ENCODE measurements at regions not wholly inside any gene's neighbourhood (a gene's known extent, or its start where the extent isn't known, plus 50 kb on each side); places are given as distances from the start of the nearest gene placed in this dataset.
"Not testable (repeated sequence)": the region's sequence is repeated elsewhere in the genome, so short reads cannot be mapped to it uniquely, and the experiment has no call there.

DNA sequence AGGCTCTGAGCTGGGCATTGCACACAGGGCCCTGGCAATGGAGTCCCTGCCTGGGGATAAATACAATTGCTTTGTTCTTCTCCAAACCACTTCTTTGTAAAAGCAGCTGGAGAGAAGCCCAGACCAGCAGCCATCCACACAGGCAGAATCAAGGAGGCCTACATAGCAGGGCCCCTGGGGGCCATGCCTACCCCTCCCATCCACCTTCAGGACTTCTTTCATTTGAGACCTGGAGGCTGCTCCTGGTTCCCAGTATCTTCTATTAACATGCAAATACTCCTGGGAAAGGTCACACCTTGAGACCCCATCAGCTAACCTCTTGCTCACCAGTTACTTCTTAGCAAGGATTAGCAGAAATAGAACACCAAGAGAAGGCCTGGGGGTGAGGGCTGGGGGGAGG lies 511.1 kb downstream of the SOX6 start:
- no peak for DNase-seq (ENCODE audit: low read depth)

DNA sequence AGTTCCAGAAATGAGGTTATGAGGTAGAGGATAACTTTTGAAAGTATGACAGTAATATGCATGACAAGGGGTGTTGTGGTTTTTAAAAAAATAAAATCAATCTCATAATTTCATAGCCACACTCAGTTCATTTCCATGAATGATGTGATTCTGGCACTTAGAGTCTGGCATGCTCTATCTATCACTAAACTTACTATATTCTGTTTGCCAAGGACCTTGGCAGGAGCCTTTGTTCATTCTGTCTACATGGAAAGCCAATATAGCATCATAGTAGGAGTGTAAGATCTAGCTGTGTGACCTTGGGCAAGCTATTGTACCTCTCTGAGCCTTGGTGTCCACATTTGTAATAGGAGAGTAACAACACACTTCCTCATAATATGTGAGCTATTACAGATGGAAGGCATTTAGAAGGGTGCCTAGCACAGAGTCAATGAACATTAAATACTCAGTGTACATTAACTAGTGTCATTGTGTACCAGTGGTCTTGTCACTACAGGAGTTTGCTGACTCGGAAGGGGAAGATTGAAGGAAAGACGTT lies 507.6 kb downstream of the SOX6 start:
- DNase-seq (ENCODE audit: low read depth) = no peak

DNA sequence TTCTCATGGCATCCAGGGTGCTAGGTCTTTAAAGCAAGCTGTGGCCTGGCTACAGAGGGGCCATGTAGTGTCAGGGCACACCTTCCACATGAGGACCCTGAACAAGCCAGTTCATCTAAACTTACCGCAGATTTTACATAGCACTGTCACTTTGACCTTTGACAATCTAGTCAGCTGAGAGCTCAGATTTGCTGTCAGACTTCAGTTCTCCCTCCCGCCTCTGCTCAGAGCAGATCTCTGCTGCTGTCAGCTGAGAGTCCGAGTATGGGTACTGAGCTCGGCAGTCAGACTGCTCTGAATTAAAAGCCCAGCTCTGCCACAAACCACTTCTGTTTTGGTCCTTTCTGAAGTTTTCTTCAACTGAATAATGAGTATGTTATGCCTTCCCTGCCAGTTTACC lies 507.1 kb downstream of the SOX6 start:
- no peak for DNase-seq (ENCODE audit: low read depth)

DNA sequence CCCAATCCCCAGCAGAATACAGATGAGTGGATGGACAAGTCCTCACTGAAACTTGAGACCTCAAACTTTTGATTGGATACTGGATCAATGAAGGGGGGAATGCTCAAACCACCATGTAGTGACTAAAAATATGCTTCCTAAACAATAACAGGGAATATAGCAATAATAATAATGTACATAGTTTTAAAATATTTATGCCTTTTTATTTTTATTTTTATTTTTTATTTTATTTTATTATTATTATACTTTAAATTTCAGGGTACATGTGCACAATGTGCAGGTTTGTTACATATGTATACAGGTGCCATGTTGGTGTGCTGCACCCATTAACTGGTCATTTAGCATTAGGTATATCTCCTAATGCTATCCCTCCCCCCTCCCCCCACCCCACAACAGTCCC lies 506.0 kb downstream of the SOX6 start:
- DNase-seq (ENCODE audit: low read depth) = not testable (repeated sequence)

DNA sequence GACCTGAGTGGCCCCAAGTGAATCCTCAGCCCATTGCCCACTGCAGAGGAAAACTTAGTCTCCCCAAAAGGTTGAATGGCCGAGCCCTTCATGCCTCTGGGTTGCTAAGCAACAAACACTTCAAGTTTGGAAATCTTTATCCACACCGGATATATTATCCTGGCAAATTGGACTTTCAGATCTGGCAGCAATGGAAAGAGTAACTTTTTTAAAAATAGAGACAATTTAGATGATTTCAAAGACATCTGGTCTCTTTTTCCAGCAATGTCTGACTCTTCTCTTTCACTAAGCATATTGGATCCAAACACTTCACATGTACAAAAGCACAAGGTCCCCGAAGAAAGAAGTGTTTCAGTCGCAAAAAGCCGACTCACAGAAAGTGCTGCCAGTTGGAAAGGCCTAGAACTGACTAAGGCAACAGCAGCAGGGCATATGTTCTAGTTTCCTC lies 505.3 kb downstream of the SOX6 start:
- DNase-seq (ENCODE audit: low read depth) = no peak

DNA sequence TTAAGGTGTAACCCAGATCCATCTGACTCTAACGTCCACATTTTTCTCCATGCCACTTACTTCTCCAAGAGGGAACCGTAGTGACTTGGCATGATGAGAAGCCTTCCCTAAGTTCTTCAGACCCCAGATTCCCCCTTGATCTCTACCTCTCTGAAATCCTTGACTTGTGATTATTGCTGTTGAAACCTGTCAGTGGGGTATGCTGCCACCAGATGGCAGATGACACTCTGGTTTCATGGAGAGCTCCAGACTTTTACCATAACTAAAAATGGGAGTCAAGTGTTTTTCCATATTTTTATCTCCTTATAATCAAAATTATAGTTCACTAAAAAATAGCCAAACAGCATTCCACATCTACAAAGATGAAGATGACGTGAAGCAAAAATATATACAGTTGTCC lies 504.2 kb downstream of the SOX6 start:
- no peak for DNase-seq (ENCODE audit: low read depth)

DNA sequence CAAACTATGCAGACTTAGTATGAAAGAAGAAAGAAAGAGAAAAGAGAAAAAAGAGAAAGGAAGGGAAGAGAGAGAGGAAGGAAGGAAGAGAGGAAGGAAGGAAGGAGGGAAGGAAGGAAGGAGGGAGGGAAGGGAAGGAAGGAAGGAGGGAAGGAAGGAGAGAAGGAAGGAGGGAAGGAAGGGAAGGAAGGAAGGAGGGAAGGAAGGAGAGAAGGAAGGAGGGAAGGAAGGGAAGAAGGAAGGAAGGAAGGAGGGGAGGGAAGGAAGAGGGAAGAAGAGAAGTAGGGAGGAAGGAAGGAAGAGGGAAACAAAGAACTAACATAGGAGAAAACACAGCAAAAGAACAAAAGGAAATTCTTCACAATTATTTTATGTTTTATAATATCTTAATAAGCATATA lies 502.1 kb downstream of the SOX6 start:
- DNase-seq (ENCODE audit: low read depth) = no peak

DNA sequence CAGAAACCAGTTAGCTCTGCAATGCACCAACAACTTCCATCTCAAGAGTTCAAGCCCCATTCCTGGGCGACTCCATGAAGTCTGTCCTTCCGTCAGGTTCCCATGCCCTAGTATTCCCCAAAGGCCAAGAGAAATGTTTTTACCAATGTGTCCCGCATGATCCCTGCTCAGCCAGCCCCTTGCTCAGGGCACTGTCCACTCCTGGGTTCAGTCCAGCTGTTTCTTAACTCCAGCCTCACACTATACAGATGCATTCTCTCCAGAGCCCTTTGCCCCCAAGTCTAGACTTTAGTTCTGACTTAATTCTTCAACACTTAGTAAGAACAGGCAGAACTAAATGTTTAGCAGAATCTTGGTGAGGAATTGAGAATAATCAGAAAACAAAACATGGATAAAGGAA lies 497.5 kb downstream of the SOX6 start:
- DNase-seq (ENCODE audit: low read depth) = no peak

DNA sequence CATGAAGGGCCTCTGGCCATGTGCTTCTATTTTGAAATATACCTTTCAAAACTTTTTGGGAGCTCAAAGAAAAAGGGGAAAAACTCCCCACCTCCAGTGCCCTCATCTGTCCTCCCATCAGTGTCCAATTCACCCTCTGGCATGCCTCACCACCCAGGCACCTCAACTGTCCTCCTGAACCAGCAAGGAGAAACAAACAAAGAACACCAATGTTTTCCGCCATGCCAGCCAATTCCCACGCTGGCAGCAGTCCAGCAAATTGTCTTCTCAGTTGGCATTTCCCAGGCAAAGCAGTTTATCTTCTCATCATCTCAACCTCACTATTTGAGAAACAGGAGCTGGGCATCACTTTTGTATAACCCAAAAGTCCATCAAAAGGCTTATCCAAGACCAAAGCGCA lies 496.9 kb downstream of the SOX6 start:
- DNase-seq (ENCODE audit: low read depth) = no peak

DNA sequence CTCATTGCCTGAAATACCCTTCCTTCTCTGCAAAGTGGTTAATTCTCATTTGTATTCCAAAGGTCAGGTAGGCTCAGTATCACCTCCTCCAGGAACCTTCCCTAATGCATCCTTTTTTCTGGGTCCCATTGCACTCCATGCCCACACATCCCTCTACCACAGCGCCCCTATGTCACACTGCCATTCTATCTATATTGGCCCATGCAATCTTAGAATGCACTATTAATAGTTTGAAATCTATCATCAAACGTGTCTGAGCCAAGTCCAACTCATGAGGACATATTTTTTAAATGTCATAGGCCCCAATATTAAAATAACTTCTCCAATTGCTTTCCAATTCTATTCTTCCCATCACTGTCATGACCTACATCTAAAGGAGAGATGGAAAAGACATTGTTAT lies 495.1 kb downstream of the SOX6 start:
- no peak for DNase-seq (ENCODE audit: low read depth)

DNA sequence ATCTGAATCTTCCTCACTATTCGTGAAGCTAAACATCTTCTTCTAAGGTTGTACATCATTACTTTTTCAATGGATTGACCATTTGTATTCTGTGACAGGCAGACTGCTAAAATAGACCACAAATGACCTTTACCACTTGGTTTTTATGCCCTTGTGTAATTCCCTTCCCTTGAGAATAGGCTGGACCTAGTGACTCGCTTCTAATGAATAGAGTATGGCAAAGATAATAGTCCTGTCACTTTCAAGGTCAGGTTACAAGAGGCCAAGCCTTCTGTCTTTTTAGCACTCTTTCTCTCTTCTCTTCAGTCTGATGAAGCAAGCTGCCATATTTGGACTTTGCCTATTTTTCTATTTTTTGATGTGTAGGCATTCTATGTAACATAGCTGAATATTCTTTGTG lies 492.9 kb downstream of the SOX6 start:
- no peak for DNase-seq (ENCODE audit: low read depth)

DNA sequence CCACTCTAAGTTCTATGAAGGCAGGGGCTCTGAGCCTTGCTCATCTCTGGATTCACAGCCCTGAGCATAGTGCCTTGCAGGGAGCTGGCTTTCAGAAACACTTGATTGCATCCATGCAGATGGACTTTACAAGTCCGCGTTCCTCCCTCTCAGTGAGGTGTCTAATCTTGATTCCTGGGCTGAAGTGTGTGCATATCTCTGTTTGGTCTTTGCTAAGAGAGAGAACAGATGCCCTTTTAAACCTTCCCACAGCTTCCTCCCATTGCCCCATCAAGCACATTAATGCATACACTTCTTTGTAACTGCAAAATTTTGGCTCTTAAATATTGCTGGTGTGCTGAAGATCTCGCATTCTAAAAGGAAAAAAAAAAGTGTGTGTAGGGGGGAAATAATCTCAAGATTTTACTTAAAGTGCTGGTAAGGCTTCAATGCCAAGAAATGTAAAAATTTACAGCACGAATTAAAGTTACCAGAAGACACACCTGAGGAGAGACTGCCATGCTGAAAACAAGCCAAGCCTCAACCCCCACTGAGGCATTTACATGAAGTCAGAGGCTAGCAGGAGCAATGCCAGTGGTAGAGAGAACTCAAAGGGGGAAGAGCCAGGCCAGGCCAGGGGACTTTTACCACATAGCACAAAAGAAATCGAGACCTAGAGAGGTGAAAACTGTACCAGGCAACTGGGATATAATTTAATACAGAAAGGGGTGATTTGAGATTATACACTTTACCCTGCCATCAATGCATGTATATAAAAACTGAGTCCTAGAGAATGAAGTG lies 492.1 kb downstream of the SOX6 start:
- no peak for DNase-seq (ENCODE audit: low read depth)

DNA sequence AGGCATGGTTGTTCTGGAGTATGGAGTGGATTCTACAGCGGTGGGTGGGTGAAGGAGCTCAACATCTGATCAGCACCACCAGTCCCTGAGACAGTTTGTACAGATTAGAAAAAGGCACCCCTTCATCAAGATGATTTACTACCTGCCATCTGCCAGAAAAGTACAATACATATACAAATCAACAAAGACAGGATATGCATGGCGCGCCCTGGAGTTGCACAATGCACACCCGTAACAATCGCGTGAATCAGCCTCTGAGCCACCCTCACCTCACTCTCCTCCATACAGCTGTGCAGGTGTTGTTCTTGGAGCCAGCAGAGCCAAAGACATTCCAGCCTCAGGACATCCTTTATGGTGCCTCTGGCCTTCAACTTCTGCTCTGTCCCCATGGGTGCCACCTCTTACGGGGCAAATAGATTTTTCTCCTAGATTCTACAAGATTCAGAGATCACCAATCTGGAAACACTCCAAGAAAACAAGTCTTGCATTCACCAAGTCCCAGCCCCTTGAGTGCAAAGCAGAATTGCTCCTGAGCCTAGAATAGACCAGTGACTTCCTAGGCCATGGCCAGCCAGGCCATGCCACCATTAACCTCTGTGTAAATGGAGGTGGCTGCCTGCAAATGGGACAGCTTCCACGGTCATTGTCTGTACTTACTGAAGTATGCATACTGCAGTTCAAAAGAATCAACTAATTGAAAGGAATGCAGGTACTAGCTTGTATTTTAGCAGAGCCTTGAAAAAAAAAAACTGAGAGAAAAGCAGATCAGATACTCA lies 490.9 kb downstream of the SOX6 start:
- no peak for DNase-seq (ENCODE audit: low read depth)

DNA sequence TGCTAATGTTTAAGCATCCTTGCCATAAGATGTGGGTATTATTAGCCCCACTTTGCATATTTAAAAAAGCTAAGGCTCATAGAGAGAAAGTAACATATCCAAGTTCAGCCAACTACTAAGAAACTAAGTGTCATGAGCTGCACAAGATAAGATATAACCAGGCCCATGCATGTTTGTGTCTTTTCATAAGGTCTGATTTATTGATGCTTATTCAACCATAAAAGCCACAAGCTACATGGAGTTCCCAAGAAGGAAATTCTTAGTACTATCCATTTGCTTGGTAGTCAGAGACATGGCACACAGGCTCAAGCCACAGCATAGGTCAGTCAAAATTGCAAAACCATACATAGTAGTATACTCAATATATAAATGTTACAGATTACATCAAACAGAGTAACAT lies 488.5 kb downstream of the SOX6 start:
- DNase-seq (ENCODE audit: low read depth) = no peak

DNA sequence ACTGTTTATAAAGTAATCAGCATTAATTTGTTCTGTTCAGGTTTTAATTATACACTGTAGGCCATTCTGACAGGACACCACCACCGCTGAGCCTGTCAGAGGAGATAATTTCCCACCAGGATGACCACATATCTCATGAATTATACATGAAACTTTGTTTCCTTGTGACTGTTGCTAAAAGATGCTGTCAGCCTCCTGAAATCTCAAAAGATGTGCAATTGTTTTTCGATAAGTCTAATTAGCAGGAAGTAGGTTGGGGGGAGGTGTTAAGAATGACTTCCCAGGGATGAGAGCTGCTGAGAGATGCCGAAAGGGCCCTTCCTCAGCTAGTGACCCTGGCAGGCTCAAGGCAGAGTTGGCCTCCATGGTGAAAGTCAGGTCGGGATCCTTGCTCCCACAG lies 485.4 kb downstream of the SOX6 start:
- DNase-seq (ENCODE audit: low read depth) = no peak

DNA sequence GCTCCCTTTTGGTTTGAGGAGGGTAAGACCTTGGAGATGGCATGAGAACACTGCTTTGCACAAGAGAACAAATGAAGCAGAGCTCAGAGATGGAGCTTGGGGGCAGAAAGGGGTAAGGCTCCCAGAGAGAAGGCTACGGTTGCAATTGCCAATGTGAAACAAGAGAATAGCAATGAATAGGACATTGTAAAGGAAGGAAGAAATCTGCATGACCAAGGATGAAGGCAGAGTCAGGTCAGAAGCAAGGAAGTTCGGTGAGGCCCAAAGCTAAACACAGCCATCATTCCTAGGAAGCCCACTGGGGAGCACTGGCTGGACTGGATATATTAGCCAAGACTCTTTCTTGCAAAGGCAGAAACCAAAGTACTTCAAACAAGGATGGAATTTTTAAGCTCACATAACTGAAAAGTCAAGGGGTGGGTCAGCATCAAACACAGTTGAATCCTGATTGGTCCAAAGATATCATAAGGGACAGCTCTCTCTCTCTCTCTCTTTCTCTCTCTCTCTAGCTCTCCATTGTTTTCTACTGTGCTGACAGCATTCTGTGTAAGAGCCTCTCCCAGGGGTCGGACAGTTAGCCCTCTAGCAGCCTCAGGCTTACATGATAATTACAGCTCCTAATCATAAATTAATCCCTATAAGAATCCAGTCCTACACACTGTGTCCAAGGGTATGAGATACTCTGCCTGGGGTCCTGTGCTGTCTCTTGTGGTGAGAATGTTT lies 484.3 kb downstream of the SOX6 start:
- no peak for DNase-seq (ENCODE audit: low read depth)

DNA sequence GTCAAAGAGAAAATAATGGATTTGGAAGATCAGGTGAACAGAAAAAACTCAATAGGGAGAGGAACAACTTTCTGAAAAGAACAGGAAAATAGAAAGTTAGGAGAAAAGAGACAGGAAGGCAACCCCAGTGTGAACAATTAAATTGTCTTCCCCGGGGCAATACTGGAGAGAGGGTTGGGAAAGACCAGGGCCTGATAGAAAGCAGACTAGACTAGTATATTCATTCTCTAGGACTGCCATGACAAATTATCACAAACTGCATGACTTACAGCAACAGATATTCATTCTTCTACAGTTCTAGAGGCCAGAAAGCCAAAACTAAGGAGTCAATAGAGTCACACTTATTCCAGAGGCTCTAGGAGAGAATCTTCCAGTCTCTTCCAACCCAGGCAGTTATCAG lies 482.8 kb downstream of the SOX6 start:
- no peak for DNase-seq (ENCODE audit: low read depth)

DNA sequence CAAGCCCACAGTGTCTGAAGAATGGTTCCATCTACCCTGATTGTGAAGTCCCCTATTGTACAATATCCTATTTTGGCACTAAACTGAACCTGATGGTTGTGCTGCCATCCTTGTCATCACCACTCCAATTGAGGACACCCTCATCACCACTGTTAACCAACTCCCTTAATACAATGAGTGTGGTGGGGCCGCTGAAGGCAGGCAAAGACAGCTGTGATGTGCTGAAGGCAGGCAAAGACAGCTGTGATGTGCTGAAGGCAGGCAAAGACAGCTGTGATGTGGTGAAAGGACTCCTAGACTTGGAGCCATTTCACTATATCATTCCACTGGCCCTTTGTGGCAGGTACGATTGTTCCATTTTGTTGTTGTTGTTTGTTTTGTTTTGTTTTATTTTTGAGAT lies 481.6 kb downstream of the SOX6 start:
- DNase-seq (ENCODE audit: low read depth) = no peak

DNA sequence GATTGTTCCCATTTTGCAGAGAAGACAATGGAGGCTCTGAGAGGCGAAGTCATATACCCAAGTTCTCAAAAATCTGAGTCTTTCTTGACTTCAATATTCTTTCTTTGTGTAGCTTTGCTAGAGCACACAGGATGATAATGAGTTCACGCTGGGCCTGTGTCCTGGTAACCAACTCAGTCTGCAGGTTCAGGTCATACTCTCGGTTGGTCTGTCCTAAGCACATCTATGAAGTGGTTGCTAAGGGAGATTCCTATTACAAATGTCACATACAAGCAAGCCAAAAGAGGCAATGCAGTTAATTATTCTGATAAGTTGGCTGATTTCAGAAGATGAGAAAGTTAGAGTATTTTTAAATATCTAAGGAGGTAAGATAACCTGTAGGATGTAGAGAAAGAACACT lies 481.0 kb downstream of the SOX6 start:
- no peak for DNase-seq (ENCODE audit: low read depth)

DNA sequence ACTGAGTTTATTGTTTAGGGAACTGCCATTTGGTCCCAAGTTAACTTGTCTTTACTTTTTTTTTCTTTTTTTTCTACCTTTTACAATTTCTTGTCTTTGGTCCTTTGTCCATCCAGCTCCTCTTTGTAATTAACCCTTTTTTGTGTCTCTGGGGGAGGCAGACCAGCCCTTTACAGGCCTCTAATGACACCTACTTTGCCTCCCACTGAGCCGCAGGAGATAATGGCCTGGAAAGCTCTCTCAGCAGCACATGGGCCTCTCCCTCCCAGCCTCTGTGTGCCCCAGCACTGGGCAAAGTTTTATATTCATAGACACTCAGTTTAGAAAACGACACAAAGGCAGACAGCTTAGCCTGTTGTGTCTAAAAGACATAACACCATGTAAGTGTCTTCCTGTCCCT lies 480.4 kb downstream of the SOX6 start:
- DNase-seq (ENCODE audit: low read depth) = no peak

DNA sequence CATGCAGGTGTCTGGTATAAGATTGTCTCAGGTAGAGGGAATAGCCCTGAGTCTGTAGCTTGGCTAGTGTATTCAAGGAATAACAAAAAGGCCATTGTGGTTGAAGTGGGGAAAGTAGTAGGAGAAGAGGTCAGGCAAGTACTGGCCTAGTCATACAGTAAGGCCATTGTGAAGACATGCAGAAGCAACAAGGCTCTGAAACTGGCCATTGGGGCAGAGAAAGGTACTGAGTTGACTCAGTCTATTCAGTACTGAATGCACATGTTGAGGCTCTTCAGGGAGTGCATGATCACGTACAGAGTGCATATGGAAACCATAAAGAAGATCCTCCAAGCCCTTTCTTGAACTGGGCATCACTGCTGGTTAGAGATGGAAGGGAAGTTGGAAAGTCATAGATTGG lies 477.6 kb downstream of the SOX6 start:
- DNase-seq (ENCODE audit: low read depth) = no peak

DNA sequence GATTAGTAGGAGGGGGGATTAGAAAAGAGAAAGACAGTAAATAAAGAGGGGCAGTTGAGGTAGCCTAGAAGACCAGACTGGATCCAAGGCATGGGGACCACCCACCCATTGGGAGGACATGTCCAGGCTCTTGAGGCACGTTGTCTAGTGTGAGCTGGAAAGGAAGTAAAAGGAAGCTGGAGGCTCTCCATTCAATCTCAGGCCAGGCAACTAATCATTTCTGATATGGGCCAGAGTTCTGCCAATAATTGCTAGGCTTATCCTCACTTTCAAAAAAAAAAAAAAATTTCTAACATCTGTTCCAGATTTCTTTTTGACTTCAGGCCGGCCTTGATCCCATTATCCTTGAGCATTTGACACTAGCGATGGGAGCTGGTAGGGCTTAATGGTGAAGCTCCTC lies 476.1 kb downstream of the SOX6 start:
- DNase-seq (ENCODE audit: low read depth) = no peak
